ENCODE measurements at regions not wholly inside any gene's neighbourhood (a gene's known extent, or its start where the extent isn't known, plus 50 kb on each side); places are given as distances from the start of the nearest gene placed in this dataset.

DNA sequence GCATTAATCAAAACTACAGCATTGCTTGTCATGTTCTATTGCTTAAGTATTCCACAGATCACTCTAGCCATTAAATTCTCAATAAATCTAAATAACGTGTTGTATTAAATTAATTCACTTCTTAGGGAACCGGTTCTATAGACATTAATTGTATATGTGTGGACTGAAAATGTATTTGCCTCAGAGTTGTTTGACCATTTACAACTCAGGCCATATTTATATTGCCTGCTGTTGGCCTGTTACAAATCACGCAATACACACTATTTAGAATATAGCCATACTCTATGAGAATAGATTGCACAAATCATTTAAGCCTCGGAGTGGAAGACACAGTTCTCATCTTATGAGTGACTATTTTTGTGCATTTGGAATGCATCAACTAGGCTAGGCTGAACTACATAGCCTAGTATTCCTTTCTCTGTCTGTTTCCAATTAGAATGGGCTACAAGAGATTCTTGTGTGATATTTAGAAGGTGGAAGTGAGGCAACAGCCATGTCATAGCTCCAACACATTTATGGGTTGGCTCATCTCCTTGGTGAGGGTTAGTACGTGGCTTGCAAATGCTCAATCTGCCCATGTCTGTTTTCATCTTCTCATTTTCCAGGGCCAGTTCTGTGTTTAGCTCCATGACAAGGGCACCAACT, 1116.1 kb downstream of the PCDH9 start:
- no peak for ATAC-seq
- ChIA-PET CTCF (ENCODE audit: low intra/inter-chr PET ratio, low total read pairs) (no interaction called here), POLR2A (no interaction called here)
- H3K4me3 ChIP-seq (replicated peaks in 1 of 3; ENCODE audit: insufficient read depth in 1 of 3, low read depth in 2 of 3, low read length in 3 of 3): no peak overlapping the region
- H3K27me3 ChIP-seq (ENCODE audit: control insufficient read depth in 1 of 2, insufficient read depth in 2 of 2, low read length in 2 of 2): no peaks in the 10 kb centered on the region
- H3K27ac ChIP-seq (ENCODE audit: extremely low read length, insufficient read depth, low read length): no peak overlapping the region
- H3K4me1 ChIP-seq (ENCODE audit: insufficient read depth, low read length): no peaks in the 10 kb centered on the region
- H3K79me2 ChIP-seq (ENCODE audit: insufficient read depth, low read length): no peaks in the 10 kb centered on the region
- H3K36me3 ChIP-seq (replicated peaks in 1 of 2; ENCODE audit: control insufficient read depth in 1 of 2, insufficient read depth in 2 of 2, low read length in 2 of 2): no peaks in the 10 kb centered on the region
- WGBS (ENCODE audit: low lambda C conversion rate): 2% methylated on average over 5 of the region's 5 CpGs
- no peak overlapping the region for H3K4me2 ChIP-seq (ENCODE audit: low read depth, low read length)
- intact Hi-C loops (cut with micrococcal nuclease; ENCODE audit: unreplicated experiment): no loop called here
- no peak for DNase-seq (ENCODE audit: low spot score)
- peak overlapping the region; percentile 23 for H2AFZ ChIP-seq (ENCODE audit: low read length)
- no TSS peak for BruUV-seq (replicated peaks)
- H4K20me1 ChIP-seq (ENCODE audit: insufficient read depth, low read length): no peaks in the 10 kb centered on the region
- H3K9me3 ChIP-seq (ENCODE audit: low read length): no peaks in the 10 kb centered on the region
- in situ Hi-C loops (cut with HindIII; ENCODE audit: extremely low pct_ligation_motif_present, low pct_unique_long_range_greater_than_20kb): no loop called here
- no peak overlapping the region for H3K9ac ChIP-seq (ENCODE audit: insufficient read depth, low read depth, low read length)
- no peak for FAIRE-seq
- no peak for TF ChIP-seq SSRP1 (CRISPR knock-in tag; IDR thresholded peaks at IDR 0.05)
- TF ChIP-seq, protein P1, sequence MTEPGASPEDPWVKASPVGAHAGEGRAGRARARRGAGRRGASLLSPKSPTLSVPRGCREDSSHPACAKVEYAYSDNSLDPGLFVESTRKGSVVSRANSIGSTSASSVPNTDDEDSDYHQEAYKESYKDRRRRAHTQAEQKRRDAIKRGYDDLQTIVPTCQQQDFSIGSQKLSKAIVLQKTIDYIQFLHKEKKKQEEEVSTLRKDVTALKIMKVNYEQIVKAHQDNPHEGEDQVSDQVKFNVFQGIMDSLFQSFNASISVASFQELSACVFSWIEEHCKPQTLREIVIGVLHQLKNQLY (CRISPR knock-in tag; IDR thresholded peaks at IDR 0.05): no peak
- TF ChIP-seq, protein P2, sequence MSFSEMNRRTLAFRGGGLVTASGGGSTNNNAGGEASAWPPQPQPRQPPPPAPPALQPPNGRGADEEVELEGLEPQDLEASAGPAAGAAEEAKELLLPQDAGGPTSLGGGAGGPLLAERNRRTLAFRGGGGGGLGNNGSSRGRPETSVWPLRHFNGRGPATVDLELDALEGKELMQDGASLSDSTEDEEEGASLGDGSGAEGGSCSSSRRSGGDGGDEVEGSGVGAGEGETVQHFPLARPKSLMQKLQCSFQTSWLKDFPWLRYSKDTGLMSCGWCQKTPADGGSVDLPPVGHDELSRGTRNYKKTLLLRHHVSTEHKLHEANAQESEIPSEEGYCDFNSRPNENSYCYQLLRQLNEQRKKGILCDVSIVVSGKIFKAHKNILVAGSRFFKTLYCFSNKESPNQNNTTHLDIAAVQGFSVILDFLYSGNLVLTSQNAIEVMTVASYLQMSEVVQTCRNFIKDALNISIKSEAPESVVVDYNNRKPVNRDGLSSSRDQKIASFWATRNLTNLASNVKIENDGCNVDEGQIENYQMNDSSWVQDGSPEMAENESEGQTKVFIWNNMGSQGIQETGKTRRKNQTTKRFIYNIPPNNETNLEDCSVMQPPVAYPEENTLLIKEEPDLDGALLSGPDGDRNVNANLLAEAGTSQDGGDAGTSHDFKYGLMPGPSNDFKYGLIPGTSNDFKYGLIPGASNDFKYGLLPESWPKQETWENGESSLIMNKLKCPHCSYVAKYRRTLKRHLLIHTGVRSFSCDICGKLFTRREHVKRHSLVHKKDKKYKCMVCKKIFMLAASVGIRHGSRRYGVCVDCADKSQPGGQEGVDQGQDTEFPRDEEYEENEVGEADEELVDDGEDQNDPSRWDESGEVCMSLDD (CRISPR knock-in tag; IDR thresholded peaks at IDR 0.05; ENCODE audit: borderline replicate concordance): no peak
- TF ChIP-seq, protein P3, sequence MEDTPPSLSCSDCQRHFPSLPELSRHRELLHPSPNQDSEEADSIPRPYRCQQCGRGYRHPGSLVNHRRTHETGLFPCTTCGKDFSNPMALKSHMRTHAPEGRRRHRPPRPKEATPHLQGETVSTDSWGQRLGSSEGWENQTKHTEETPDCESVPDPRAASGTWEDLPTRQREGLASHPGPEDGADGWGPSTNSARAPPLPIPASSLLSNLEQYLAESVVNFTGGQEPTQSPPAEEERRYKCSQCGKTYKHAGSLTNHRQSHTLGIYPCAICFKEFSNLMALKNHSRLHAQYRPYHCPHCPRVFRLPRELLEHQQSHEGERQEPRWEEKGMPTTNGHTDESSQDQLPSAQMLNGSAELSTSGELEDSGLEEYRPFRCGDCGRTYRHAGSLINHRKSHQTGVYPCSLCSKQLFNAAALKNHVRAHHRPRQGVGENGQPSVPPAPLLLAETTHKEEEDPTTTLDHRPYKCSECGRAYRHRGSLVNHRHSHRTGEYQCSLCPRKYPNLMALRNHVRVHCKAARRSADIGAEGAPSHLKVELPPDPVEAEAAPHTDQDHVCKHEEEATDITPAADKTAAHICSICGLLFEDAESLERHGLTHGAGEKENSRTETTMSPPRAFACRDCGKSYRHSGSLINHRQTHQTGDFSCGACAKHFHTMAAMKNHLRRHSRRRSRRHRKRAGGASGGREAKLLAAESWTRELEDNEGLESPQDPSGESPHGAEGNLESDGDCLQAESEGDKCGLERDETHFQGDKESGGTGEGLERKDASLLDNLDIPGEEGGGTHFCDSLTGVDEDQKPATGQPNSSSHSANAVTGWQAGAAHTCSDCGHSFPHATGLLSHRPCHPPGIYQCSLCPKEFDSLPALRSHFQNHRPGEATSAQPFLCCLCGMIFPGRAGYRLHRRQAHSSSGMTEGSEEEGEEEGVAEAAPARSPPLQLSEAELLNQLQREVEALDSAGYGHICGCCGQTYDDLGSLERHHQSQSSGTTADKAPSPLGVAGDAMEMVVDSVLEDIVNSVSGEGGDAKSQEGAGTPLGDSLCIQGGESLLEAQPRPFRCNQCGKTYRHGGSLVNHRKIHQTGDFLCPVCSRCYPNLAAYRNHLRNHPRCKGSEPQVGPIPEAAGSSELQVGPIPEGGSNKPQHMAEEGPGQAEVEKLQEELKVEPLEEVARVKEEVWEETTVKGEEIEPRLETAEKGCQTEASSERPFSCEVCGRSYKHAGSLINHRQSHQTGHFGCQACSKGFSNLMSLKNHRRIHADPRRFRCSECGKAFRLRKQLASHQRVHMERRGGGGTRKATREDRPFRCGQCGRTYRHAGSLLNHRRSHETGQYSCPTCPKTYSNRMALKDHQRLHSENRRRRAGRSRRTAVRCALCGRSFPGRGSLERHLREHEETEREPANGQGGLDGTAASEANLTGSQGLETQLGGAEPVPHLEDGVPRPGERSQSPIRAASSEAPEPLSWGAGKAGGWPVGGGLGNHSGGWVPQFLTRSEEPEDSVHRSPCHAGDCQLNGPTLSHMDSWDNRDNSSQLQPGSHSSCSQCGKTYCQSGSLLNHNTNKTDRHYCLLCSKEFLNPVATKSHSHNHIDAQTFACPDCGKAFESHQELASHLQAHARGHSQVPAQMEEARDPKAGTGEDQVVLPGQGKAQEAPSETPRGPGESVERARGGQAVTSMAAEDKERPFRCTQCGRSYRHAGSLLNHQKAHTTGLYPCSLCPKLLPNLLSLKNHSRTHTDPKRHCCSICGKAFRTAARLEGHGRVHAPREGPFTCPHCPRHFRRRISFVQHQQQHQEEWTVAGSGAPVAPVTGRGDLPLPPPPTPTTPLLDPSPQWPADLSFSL (CRISPR knock-in tag; IDR thresholded peaks at IDR 0.05): no peak
- TF ChIP-seq, protein P4, sequence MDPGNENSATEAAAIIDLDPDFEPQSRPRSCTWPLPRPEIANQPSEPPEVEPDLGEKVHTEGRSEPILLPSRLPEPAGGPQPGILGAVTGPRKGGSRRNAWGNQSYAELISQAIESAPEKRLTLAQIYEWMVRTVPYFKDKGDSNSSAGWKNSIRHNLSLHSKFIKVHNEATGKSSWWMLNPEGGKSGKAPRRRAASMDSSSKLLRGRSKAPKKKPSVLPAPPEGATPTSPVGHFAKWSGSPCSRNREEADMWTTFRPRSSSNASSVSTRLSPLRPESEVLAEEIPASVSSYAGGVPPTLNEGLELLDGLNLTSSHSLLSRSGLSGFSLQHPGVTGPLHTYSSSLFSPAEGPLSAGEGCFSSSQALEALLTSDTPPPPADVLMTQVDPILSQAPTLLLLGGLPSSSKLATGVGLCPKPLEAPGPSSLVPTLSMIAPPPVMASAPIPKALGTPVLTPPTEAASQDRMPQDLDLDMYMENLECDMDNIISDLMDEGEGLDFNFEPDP (CRISPR knock-in tag; conservative IDR thresholded peaks at IDR 0.05): no peak
- TF ChIP-seq, protein P5, sequence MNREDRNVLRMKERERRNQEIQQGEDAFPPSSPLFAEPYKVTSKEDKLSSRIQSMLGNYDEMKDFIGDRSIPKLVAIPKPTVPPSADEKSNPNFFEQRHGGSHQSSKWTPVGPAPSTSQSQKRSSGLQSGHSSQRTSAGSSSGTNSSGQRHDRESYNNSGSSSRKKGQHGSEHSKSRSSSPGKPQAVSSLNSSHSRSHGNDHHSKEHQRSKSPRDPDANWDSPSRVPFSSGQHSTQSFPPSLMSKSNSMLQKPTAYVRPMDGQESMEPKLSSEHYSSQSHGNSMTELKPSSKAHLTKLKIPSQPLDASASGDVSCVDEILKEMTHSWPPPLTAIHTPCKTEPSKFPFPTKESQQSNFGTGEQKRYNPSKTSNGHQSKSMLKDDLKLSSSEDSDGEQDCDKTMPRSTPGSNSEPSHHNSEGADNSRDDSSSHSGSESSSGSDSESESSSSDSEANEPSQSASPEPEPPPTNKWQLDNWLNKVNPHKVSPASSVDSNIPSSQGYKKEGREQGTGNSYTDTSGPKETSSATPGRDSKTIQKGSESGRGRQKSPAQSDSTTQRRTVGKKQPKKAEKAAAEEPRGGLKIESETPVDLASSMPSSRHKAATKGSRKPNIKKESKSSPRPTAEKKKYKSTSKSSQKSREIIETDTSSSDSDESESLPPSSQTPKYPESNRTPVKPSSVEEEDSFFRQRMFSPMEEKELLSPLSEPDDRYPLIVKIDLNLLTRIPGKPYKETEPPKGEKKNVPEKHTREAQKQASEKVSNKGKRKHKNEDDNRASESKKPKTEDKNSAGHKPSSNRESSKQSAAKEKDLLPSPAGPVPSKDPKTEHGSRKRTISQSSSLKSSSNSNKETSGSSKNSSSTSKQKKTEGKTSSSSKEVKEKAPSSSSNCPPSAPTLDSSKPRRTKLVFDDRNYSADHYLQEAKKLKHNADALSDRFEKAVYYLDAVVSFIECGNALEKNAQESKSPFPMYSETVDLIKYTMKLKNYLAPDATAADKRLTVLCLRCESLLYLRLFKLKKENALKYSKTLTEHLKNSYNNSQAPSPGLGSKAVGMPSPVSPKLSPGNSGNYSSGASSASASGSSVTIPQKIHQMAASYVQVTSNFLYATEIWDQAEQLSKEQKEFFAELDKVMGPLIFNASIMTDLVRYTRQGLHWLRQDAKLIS (CRISPR knock-in tag; IDR thresholded peaks at IDR 0.05): no peak
- no peak for TF ChIP-seq ISX (CRISPR knock-in tag; conservative IDR thresholded peaks at IDR 0.05)
